Naive thymus-derived CD4-positive, alpha-beta T cell (primary cell): ENCODE measurements at regions not wholly inside any gene's neighbourhood (a gene's known extent, or its start where the extent isn't known, plus 50 kb on each side); places are given as distances from the start of the nearest gene placed in this dataset.

ENCODE experiments used
- ATAC-seq: fragments of 150-1000 bp; cut with Tn5 transposase; 2 replicates; pipeline ENCODE4 v1.10.0; 2021; ENCODE audit warnings: mild to moderate bottlenecking, moderate library complexity
- CTCF ChIA-PET: fragments of 350-600 bp; sonication (Branson Sonifier 250); formaldehyde crosslinking; loops from one replicate; lab custom pipeline; 2021; ENCODE audit warnings: antibody characterized with exemption; lab: Charles Lee
- POLR2A ChIA-PET: fragments of 350-600 bp; sonication (Branson Sonifier 250); formaldehyde crosslinking; loops from one replicate; lab custom pipeline; 2021; ENCODE audit warnings: antibody characterized with exemption, inconsistent platforms; lab: Charles Lee
- DNase-seq, 9 donors: peaks; one replicate each; pipeline versions ENCODE4 v3.0.0 to v3.0.0-alpha.2; 2020 to 2022; ENCODE audit warnings: mixed read lengths in 1 of 9
- H3K27ac ChIP-seq: one replicate; pipeline ENCODE4 v1.7.0; 2013; ENCODE audit warnings: mild to moderate bottlenecking, low read depth, low read length, moderate library complexity
- H3K27me3 ChIP-seq, 2 donors: one replicate each; pipeline ENCODE4 v1.7.0; 2013; ENCODE audit warnings: low read length in 2 of 2, mild to moderate bottlenecking in 2 of 2, moderate library complexity in 2 of 2; ENCODE audit not compliant: control insufficient read depth in 2 of 2, insufficient read depth in 2 of 2
- H3K36me3 ChIP-seq, 3 experiments: 1 replicate in 2 of 3; 2 replicates in 1 of 3; pipeline ENCODE4 v1.7.0; 2013; ENCODE audit warnings: low read length in 3 of 3, mild to moderate bottlenecking in 3 of 3, moderate library complexity in 1 of 3; ENCODE audit not compliant: insufficient read depth in 3 of 3, control insufficient read depth in 2 of 3
- H3K4me1 ChIP-seq, 2 donors: one replicate each; pipeline ENCODE4 v1.7.0; 2013; ENCODE audit warnings: low read length in 2 of 2, mild to moderate bottlenecking in 2 of 2, moderate library complexity in 1 of 2; ENCODE audit not compliant: control insufficient read depth in 2 of 2, insufficient read depth in 2 of 2
- H3K4me3 ChIP-seq: 2 replicates; pipeline ENCODE4 v1.7.0; 2013; ENCODE audit warnings: mild to moderate bottlenecking, low read length
- H3K9me3 ChIP-seq, 3 experiments: 1 replicate in 2 of 3; 2 replicates in 1 of 3; pipeline ENCODE4 v1.7.0; 2013; ENCODE audit warnings: low read length in 3 of 3; ENCODE audit not compliant: control insufficient read depth in 2 of 3
- H3K27ac Mint-ChIP-seq, 9 donors: one replicate each; pipeline ENCODE4 v1.8.0; 2020 to 2022; ENCODE audit warnings: mixed read lengths in 9 of 9, mild to moderate bottlenecking in 8 of 9, moderate library complexity in 5 of 9, inconsistent platforms in 2 of 9
- H3K27me3 Mint-ChIP-seq, 5 donors: one replicate each; pipeline ENCODE4 v1.8.0; 2021 to 2022; ENCODE audit warnings: mixed read lengths in 5 of 5, mild to moderate bottlenecking in 1 of 5
- H3K36me3 Mint-ChIP-seq, 5 donors: one replicate each; pipeline ENCODE4 v1.8.0; 2020 to 2022; ENCODE audit warnings: mixed read lengths in 5 of 5, mild to moderate bottlenecking in 3 of 5, inconsistent platforms in 1 of 5
- H3K4me1 Mint-ChIP-seq, 7 donors: one replicate each; pipeline ENCODE4 v1.8.0; 2020 to 2022; ENCODE audit warnings: mixed read lengths in 7 of 7, mild to moderate bottlenecking in 3 of 7, inconsistent platforms in 1 of 7
- H3K4me3 Mint-ChIP-seq, 10 donors: one replicate each; pipeline ENCODE4 v1.8.0; 2020 to 2022; ENCODE audit warnings: mild to moderate bottlenecking in 10 of 10, mixed read lengths in 10 of 10, moderate library complexity in 6 of 10, inconsistent platforms in 2 of 10
- H3K9me3 Mint-ChIP-seq, 11 donors: one replicate each; pipeline ENCODE4 v1.8.0; 2020 to 2022; ENCODE audit warnings: mixed read lengths in 11 of 11, mild to moderate bottlenecking in 4 of 11, inconsistent platforms in 1 of 11, moderate library complexity in 1 of 11
- intact Hi-C, 2 donors: fragments of 100-400 bp; cut with micrococcal nuclease; formaldehyde crosslinking; loops; one replicate each; pipeline ENCODE4 v1.15.1; 2023

DNA sequence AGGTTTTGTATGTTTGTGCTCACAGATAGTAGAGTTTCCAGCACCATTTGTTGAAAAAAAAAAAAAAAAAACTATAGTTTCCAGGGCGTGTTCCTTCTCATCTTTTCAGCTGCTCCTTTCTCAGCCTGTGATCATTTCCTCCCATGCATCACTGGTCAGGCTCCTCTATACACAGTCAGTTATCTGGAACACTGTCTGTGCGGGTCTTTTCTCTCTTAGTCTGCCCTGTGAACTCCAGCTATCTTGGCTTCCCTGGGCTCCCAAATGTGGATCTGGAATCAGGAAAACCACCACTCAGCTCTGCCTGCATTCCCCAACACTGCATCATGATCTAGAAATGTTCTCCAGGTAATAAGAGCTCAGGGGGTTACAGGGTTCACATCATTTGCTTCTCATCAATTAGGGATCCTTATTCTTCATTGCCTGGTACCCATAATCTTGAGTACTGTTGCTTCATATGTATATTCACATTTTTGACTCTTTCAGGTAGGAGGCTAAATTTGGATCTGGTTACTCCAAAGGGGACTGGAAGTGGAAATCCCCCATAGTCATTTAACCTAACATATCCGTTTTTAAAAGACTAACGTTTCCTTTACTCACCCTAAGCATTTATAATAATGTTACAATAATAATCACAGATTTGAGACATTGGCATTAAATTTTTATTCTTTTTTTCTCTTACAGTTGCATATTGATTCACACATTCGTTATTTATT is 221.8 kb upstream of the KLF3 start:
- Mint-ChIP-seq H3K9me3 (peaks cover 5 to 34% (median 13%) of the 10 kb centered on the region in 11 donors), H3K4me1 (peaks cover 0 to 7% (median 0%) of the 10 kb centered on the region in 7 donors), H3K27ac (no peak overlapping the region), H3K4me3 (no peak overlapping the region), H3K27me3 (peaks cover 0 to 10% (median 0%) of the 10 kb centered on the region in 5 donors), H3K36me3 (peaks cover 0 to 6% (median 0%) of the 10 kb centered on the region in 5 donors)
- H3K4me3 ChIP-seq: no peak overlapping the region
- H3K27me3 ChIP-seq: no peaks in the 10 kb centered on the region
- intact Hi-C loops: no loop called here
- ChIA-PET POLR2A (interaction anchor here (0.6 kb wide), 1 partner anchor 26 kb away, joined by 6 read pairs; no protein-coding TSS in a partner anchor), CTCF (interaction anchor here (1.0 kb wide), 1 partner anchor 123 kb away, joined by 3 read pairs; no protein-coding TSS in a partner anchor)
- H3K9me3 ChIP-seq: no peaks in the 10 kb centered on the region
- ATAC-seq: no peak
- H3K36me3 ChIP-seq: no peaks in the 10 kb centered on the region
- no peak for DNase-seq
- H3K4me1 ChIP-seq: no peaks in the 10 kb centered on the region
- no peak overlapping the region for H3K27ac ChIP-seq

DNA sequence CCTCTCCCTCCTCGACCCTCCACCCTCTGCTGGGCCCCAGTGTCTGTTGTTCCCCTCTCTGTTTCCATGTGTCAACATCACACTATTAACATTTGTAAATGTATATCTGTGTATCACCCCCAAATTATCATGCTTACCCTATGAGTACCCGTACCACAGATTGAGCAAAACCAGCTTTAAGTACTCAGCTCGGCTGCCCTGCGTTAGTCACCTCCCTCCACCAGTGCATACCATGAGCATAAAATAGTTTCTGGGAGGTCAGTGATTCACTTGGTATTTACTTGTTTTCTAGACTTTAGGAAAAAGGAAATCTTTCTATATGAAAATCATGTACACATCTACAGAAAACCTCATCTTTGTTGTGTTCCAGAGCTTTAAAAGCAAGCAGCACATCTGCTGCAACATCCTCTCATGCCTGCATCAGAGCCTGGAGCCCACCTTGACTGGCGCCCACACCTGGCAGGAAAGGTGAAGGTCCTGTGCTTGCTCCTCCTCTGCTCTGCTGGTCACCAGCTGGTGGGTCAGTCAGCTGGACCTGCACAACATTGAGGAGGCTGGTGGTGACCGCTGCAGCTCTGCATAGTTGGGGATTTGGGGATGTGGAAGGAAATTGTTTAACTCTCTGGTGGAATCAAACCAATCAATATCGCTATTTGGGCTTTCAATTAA is 214.4 kb upstream of the KLF3 start:
- peak overlapping the region in 3 of 9 donors; percentile 17 to 56 (median 37) for H3K27ac Mint-ChIP-seq
- Histone ChIP-seq H3K4me3 (no peak overlapping the region), H3K4me1 (no peaks in the 10 kb centered on the region), H3K27ac (no peak overlapping the region), H3K36me3 (no peaks in the 10 kb centered on the region), H3K9me3 (no peaks in the 10 kb centered on the region), H3K27me3 (no peaks in the 10 kb centered on the region)
- peak overlapping the region in 1 of 10 donors; percentile 37 for H3K4me3 Mint-ChIP-seq
- CTCF ChIA-PET: no interaction called here
- DNase-seq (no peak), ATAC-seq (no peak)
- POLR2A ChIA-PET: no interaction called here
- H3K4me1 Mint-ChIP-seq: peaks cover 8 to 24% (median 18%) of the 10 kb centered on the region in 7 donors
- peaks cover 0 to 13% (median 0%) of the 10 kb centered on the region in 5 donors for H3K36me3 Mint-ChIP-seq
- intact Hi-C loops: no loop called here
- H3K27me3 Mint-ChIP-seq: peaks cover 0 to 10% (median 0%) of the 10 kb centered on the region in 5 donors
- H3K9me3 Mint-ChIP-seq: peaks cover 0 to 22% (median 7%) of the 10 kb centered on the region in 11 donors

DNA sequence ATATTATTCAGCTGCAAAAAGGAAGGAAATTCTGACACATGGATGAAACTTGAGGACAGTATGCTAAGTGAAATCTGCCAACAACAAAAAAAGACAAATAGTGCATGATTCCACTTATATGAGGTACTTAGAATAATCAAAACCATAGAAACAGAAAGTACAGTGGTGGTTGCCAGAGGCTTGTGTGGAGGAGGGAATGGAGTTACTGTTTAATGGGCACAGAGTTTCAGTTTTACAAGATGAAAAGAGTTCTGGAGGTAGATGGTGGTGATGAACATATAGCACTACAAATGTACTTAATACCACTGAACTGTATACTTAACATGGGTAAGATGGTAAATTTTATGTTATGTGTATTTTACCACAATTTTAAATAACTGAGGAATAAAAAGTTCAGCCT is 212.0 kb upstream of the KLF3 start:
- intact Hi-C loops: no loop called here
- peak overlapping the region in 1 of 9 donors; percentile 13 for H3K27ac Mint-ChIP-seq

DNA sequence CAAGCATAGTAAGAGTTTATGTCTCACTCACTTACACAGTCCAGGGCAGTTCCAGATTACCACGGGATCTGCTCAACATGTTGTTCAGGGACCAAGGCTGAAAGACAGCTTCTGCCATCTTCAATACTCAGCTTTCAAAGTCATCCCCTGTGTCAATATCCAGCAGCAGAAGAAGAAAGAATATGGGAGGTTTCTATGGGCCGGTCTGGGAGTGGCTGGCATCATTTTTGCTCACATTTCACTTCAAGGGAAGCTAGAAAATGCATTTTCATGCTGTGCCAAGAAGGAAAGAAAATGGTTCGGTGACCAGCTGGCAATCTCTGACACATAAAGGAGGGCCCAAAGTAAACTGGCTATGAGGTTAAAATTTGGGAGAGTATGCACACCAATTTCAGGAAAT is 211.5 kb upstream of the KLF3 start:
- H3K36me3 Mint-ChIP-seq: peaks cover 0 to 13% (median 0%) of the 10 kb centered on the region in 5 donors
- DNase-seq (no peak), ATAC-seq (no peak)
- Histone ChIP-seq H3K9me3 (no peaks in the 10 kb centered on the region), H3K4me1 (peaks cover 0 to 17% of the 10 kb centered on the region in 2 donors), H3K27ac (no peak overlapping the region), H3K27me3 (no peaks in the 10 kb centered on the region), H3K36me3 (no peaks in the 10 kb centered on the region), H3K4me3 (no peak overlapping the region)
- intact Hi-C loops: no loop called here
- ChIA-PET CTCF (no interaction called here), POLR2A (interaction anchor here (0.5 to 0.7 kb wide), 2 partner anchors 162 to 903 kb away, joined by 3 read pairs; no protein-coding TSS in a partner anchor)
- H3K4me3 Mint-ChIP-seq: no peak overlapping the region
- H3K27ac Mint-ChIP-seq: no peak overlapping the region
- H3K4me1 Mint-ChIP-seq: peaks cover 20 to 53% (median 41%) of the 10 kb centered on the region in 7 donors
- H3K9me3 Mint-ChIP-seq: peaks cover 0 to 15% (median 1%) of the 10 kb centered on the region in 11 donors
- H3K27me3 Mint-ChIP-seq: peaks cover 0 to 13% (median 0%) of the 10 kb centered on the region in 5 donors

More for the DNA sequence above, 212.0 kb upstream of the KLF3 start:
- POLR2A ChIA-PET: interaction anchor here (0.5 to 0.7 kb wide), 2 partner anchors 162 to 904 kb away, joined by 3 read pairs; no protein-coding TSS in a partner anchor
- Mint-ChIP-seq H3K4me3 (no peak overlapping the region), H3K27me3 (peaks cover 0 to 10% (median 0%) of the 10 kb centered on the region in 5 donors), H3K4me1 (peaks cover 20 to 48% (median 40%) of the 10 kb centered on the region in 7 donors), H3K9me3 (peaks cover 0 to 19% (median 5%) of the 10 kb centered on the region in 11 donors), H3K36me3 (peaks cover 0 to 13% (median 0%) of the 10 kb centered on the region in 5 donors)
- CTCF ChIA-PET: no interaction called here
- H3K36me3 ChIP-seq: no peaks in the 10 kb centered on the region
- H3K27me3 ChIP-seq: no peaks in the 10 kb centered on the region
- no peak for ATAC-seq
- peaks cover 0 to 17% of the 10 kb centered on the region in 2 donors for H3K4me1 ChIP-seq
- DNase-seq: no peak
- H3K9me3 ChIP-seq: no peaks in the 10 kb centered on the region
- H3K4me3 ChIP-seq: no peak overlapping the region
- H3K27ac ChIP-seq: no peak overlapping the region

DNA sequence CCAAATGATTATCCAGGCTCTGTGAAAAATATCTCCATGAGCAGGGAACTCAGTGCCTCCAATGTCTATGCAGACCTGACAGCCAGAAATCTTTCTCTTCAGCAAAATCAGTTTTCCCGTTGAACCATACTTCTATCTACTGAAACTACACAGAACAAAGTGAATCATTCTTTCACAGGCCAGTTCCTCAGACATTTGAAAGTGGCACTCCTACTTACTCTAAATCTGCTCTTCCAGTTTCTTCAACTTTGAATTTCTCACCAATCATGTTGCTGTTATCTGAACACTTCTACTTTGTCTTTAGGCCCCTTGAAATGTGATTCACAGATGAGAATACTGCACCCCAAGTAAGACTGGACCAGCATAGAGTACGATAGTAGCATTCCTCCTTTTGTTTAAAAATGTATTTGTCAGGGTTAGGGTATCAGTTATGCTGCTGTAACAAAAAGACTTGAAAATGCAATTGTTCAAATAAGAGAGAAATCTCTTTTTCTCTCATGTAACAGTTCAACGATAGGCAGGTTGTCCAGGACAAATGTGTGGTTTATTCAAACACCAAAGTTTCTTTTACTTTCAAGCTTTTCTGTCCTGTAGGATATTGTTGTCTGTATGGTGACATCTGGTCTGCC is 210.6 kb upstream of the KLF3 start:
- CTCF ChIA-PET: no interaction called here
- Histone ChIP-seq H3K4me3 (no peak overlapping the region), H3K4me1 (peaks cover 0 to 17% of the 10 kb centered on the region in 2 donors), H3K9me3 (no peaks in the 10 kb centered on the region), H3K27ac (no peak overlapping the region), H3K27me3 (no peaks in the 10 kb centered on the region), H3K36me3 (no peaks in the 10 kb centered on the region)
- Mint-ChIP-seq H3K36me3 (peaks cover 0 to 13% (median 0%) of the 10 kb centered on the region in 5 donors), H3K27ac (peak overlapping the region in 1 of 9 donors; percentile 64), H3K4me1 (peaks cover 20 to 54% (median 41%) of the 10 kb centered on the region in 7 donors), H3K4me3 (no peak overlapping the region), H3K9me3 (peaks cover 0 to 14% (median 0%) of the 10 kb centered on the region in 11 donors), H3K27me3 (peaks cover 0 to 15% (median 0%) of the 10 kb centered on the region in 5 donors)
- DNase-seq (no peak), ATAC-seq (no peak)
- POLR2A ChIA-PET: no interaction called here
- intact Hi-C loops: no loop called here

DNA sequence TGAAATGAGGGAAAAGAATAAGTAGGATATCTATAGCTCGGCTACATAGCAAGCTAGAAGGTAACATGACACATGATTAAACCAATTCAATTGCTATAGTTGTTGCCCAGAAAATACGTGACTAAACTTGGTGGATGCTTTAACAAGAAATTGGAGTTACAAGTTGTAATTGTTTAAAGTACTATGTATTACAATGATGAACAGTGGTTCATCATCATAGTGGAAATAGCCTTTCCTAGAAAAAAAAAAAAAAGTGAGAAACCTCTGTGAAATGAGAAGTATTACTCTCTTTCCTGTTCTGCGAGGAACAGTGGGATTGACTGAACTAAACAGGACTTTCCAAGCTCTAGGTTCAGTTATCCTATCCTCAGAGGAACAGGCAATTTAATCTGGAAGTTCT is 209.7 kb upstream of the KLF3 start:
- intact Hi-C loops: no loop called here
- H3K9me3 ChIP-seq: no peaks in the 10 kb centered on the region
- H3K36me3 Mint-ChIP-seq: peaks cover 0 to 12% (median 0%) of the 10 kb centered on the region in 5 donors
- H3K27ac Mint-ChIP-seq: peak overlapping the region in 1 of 9 donors; percentile 65
- H3K4me1 Mint-ChIP-seq: peaks cover 20 to 49% (median 41%) of the 10 kb centered on the region in 7 donors
- H3K27ac ChIP-seq: no peak overlapping the region
- ChIA-PET CTCF (no interaction called here), POLR2A (interaction anchor here (0.6 to 0.9 kb wide), 4 partner anchors 50 to 1843 kb away, joined by 3 read pairs; no protein-coding TSS in a partner anchor)
- H3K27me3 ChIP-seq: no peaks in the 10 kb centered on the region
- H3K36me3 ChIP-seq: no peaks in the 10 kb centered on the region
- DNase-seq (no peak), ATAC-seq (no peak)
- peaks cover 0 to 15% (median 0%) of the 10 kb centered on the region in 5 donors for H3K27me3 Mint-ChIP-seq
- H3K4me1 ChIP-seq: peaks cover 0 to 17% of the 10 kb centered on the region in 2 donors
- H3K4me3 ChIP-seq: no peak overlapping the region
- H3K9me3 Mint-ChIP-seq: peaks cover 0 to 13% (median 0%) of the 10 kb centered on the region in 11 donors
- H3K4me3 Mint-ChIP-seq: peak overlapping the region in 2 of 10 donors; percentile 30 to 42
